T-helper 1 cell (primary cell): ENCODE measurements at regions not wholly inside any gene's neighbourhood (a gene's known extent, or its start where the extent isn't known, plus 50 kb on each side); places are given as distances from the start of the nearest gene placed in this dataset.

Experiments
- DNase-seq, 5 donors: peaks; one replicate each; pipeline ENCODE4 v3.0.0-alpha.2; 2012 to 2020

DNA sequence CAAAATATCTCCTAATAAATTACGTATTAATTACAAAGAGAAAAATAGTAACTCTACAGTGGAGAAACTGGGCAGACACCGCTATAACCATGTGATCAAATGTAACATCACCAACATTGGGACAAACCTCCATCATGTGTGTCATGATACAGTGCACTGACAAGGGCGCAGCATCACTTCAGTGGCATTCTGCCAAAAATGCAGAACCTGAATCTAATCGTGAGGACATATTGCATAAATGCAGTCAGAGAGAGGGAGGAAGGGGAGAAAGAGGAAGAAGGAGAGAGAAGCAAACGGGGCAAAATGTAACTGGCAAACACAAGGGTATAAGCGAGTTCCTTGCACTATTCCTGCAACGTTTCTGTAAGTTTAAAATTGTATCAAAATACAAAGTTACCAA, 74.2 kb upstream of the MARCHF10 start:
- no peak for DNase-seq

DNA sequence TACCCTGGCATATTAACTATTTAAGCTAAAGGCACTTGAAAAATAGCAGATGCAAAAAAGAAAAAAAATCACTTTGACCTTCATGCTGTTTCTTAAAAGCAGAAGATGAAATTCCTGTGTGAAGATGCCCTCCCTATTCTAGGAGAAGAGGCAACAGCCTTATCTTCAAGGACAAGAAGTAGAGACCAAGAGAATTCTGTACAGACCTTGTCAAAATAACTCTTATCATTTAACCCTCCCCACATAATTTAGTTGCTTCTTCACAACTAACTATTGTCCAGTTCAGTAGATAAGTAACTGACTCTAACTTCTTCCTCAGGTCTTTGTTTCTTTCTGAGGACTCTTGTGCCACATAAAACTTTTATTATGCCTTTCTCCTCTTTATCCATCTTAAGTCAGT, 72.0 kb upstream of the MARCHF10 start:
- DNase-seq: no peak

DNA sequence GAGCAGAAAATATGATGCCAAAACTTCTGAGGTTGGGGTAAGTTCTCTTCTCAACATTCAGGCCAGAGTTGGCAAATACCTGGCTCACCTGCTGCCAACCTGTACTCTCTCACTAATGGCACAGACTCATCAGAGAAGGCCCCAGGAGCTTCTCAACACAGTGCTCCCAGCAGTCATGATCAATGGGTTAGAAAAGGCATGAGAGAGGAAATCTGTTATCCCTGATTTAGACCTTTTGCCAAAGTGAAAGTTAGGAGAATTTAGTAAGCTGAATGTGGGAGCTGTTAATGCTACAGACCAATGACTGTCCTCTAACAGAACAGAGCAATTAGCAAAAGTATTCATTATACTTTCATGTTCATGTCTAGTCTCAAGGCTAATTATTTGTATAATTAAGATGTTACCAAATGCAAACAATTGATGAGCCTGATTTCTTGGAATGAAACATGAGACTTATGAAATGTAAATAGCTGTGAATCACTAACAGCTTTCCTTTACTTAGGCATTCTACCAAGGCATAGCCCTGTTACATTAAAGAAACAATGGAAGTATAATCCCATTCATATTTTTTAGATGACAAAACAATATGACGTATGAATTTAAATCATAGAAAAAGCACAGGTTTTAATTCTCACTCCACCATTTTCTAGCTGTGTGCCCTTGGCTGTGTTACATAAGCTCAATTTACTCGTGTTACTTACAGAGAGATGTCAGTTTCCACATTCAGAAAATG, 68.7 kb upstream of the MARCHF10 start:
- no peak for DNase-seq

DNA sequence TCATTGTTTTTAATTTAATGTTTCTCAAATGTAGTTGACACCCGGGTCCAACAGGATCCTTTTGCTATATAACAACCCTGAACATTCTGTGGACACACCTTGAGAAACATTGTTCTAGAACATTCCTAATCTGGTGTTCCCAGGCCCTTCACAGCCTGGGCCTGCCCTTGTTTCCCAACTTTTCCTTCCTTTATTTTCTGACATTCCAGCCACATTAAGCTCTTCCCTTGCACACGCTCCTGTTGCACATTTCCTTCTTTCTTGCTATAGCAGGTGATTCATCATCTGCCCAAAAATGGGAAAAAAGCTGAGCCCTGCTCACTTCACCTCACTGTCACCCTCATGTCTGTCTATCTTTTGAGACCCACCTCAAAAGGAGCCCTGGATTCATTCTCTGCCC, 67.9 kb upstream of the MARCHF10 start:
- DNase-seq: no peak

DNA sequence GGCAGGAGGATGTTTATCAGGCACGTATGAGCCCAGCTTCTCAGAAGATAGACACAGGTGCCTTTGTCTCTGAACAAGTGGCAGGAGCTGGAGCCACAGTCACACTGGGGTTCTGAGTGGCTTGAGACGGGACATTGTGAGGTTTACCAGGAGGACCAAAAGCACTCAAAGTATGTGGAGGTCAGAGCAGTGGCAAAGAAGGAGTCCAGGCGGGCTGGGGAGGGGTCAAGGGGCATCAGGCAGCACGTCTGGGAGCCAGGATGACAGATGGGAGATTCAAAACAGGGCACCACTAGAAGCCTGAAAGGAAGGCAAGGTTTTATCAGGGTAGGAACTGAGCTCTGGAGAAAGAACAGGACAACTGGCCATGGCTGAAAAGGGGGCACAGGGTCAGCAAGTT, 67.2 kb upstream of the MARCHF10 start:
- DNase-seq: no peak

DNA sequence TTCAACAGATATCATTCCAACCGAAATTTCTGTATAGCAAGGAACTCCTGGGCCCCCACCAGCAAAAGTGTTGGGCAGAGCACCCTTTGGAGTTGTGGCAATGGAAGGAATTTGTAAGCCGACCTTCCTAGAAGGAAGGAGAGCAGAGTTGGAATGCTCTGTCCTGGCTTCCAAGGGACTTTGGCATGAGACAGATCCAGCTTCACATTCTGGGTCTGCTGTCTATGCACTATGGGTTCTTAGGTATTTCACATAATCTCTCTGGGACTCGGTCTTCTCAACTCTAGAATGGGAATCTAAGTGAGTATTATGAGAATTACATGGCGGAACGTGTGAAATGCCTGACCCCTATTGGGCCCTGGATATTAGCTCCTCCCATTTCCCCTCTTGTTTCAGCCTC, 63.2 kb upstream of the MARCHF10 start:
- no peak for DNase-seq

DNA sequence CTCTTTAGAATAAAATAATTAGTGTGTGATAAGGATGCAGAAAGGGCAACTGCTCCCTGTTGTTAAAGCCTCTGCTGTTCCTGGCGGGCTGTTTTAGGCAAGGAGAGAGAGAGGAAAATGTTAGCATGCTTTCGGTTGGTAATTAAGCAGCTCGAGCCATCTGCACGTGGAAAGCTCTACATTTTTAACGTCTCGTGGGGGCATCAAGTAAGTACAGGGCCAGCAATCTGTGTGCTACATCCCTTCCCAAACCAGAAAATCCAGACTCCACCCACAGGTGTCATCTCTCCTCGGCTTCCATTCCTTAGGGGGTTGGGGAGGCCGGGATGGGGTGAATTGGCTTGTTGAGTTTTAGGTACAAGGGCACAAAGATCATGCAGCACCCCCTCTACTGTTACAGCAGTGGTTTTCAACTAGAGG, 62.4 kb upstream of the MARCHF10 start:
- DNase-seq: no peak

DNA sequence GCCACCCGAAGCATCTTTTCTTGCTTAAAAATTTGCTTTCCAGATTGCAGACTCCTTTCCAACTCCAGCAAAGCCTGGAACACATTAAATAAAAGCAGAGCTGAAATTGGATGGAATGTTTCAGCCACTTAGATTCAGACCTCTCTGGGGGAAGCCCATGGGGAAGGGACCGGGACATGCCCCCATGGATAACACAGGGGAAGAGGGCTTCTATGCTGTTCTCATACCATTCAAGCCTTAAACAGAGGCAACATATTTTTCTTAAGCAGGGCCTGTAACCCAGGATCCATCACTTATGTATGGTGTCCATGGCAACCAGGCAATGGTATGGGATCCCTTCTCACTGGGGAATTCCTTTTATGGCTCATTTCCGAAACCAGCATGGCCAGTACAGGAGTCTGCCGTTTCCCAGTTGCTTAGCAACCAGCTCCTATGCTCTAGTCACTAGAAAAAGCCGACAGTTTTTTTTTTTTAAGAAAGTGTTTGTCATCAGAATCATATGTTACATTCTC, 62.0 kb upstream of the MARCHF10 start:
- DNase-seq: no peak

DNA sequence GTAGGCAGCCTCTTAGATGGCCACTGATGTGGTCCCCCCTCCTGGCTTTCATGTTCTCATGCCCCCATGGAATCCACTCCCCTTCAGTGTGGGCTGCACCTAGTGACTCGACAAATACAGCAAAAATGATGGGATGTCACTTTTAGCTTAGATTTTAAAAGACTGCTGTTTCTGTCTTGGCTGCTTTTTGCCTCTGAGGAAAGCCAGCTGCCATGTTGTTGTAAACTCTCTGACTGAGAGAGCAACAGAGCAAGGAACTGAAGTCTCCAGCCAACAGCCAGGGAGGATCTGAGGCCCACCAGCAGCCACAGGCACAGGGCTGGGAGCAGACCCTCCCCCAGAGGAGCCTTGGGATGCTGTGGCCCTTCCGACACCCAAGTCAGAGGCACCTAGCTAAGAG, 60.6 kb upstream of the MARCHF10 start:
- no peak for DNase-seq

DNA sequence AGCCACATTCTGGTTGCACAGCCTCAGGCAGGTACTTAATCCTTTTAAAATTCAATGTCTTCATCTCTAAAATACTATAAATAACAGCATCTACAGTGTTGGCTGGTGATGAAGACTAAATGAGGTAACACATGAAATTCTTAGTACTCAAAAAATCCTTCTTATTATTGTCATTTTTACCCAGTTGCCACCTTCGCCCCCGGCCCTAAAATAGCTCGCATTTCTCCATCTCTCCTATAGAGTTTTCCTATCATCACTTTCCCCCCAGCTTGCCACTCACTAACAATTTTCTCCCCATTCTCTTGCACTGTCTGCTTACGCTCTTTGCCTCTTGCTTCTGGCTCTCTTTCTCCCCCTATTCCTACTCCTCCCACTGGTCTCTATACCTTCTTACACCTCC, 59.9 kb upstream of the MARCHF10 start:
- no peak for DNase-seq

DNA sequence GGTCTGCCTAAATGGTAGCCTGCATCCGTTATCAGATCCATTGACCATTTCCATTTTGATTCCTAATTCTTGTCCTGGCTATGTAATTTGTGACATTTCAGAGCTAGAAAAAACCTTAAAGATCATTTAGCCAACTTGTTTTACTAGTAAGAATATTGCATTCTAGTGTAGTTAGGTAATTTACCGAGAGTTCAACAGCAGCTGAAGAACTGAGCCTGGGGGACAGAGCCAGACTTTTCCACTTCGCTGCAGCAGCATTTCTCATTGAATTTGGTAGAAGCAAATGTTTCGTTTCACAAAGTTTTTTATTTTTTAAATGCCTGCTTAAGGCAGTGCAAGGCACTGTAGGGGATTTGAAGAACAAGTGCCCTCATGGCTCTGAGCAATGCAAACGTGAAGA, 59.2 kb upstream of the MARCHF10 start:
- no peak for DNase-seq

DNA sequence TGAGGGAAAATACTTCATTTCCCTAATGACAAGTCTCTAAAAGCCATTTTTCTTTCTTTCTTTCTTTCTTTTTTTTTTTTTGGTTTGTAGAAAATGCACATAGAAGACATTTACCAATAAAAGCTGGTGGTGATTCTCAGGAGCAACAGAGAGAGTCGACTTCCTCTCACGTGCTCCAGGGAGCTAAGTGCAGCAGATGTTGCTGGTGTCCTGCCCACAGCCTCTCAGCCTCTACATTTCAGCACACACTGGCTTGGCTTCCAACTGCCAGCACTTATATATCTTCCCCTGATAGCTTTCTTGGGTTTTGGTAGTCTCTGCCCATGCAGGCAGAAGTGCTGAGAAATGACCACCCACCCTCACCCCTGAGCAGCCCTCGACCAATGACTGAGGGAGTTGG, 58.4 kb upstream of the MARCHF10 start:
- DNase-seq: no peak

DNA sequence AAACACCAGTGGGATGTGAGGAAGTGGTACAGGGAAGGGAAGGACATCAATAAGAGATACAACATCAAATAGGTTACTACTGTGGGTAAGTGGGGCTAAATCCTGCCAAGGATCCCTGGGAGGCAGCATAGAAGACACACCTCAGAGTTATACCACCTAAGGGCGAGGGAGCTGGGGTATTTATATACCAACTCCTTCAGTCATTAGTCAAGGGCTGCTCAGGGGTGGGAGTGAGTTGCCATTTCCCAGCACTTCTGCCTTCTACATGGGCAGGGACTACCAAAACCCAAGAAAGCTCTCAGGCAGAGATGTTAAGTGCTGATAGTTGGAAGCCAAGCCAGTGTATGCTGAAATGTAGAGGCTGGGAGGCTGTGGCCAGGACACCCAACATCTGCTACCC, 57.5 kb upstream of the MARCHF10 start:
- no peak for DNase-seq

DNA sequence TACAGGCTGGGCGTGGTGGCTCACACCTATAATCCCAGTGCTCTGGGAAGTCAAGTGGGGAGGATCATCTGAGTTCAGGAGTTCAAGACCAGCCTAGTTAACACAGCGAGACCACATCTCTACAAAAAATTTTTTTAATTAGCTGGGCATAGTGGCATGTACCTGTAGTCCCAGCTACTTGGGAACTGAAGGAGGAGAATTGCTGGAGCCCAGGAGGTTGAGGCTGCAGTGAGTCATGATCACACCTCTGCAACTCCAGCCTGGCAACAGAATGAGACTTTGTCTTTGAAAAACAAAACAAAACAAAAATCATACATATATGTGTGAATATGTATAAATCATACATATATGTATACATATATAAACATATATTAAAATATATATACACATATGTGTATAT, 54.1 kb upstream of the MARCHF10 start:
- DNase-seq: no peak

DNA sequence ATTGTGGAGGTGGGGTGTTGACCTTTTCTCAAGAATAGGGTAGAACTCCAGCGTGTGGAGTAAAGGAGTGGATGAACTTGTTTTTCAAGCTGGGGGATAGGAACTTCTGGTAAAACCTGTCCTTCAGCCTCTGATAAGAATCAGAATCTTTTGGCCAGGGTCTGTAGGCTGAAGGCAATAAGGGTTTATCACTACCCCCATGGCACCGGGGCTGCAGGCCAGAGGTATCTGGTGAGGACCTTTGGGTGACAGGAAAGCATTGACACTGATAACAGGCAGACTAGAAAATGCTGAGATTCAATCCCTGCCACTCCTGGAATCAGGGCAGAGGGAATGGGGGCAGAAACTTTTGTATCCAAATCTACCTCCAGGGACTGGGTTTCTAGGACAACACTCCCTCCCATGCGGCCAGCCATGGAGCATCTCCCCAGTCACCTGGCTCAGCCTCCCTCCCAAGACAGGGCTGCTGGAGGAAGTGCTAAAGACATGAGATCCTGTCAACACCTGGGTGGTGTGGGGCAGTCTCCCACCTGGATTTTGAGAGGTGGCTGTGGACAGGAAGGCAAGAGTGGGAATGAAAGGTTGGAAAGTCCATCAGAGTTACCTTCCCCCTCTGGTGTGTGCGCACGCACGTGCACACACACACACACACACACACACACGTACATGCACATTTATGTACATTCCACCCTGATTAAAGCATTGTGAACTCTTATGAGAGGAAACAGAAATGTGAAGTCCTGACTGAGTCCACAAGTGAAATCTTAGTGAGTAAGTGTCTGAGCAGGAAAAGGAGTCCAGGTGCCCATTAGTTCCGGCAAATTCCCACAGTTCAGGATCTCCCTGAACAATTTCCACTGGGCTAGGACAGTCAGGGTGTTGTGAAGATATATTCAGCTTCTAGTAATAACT, 53.1 kb upstream of the MARCHF10 start:
- DNase-seq: no peak

DNA sequence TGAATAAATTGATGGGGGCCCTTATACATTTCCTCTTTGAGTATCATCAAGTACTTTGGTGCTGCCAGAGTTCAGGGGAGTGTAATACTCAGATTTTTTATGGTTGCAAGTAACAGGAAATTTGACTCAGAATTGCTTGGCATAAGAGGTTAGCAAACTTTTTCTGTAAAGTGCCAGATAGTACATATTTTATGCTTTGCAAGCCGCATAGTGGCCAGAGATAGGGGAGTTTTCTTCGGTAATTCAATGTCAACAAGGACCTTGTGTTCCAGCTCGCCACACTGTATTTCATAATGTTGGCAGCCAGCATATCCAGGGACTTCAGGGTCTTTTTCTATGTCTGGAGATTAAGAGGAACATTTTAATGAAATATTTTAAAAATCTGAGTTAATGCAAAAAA, 51.0 kb upstream of the MARCHF10 start:
- DNase-seq: no peak
